ENCODE measurements at regions not wholly inside any gene's neighbourhood (a gene's known extent, or its start where the extent isn't known, plus 50 kb on each side); places are given as distances from the start of the nearest gene placed in this dataset.

DNA sequence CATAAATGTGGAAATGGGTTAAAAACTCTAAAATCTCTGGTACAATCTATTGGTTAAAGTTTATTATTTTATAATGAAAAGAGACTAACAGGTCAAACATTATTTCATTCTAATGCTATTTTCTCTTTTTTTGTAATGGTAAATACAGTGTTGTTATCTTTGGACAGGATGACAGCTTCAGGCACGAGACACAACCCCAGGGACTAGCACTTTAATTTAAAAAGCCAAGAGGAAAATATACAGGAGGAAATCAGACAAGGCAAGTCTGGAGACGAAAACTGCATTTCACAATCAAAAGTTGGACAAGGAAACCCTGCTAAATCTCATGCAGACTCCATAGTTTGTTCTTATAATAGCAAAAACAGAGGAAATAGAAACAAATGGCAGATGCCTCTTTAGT is 589.1 kb upstream of the CDH8 start:
- H3K27ac Mint-ChIP-seq: no peak overlapping the region
- no peaks in the 10 kb centered on the region for H3K27me3 Mint-ChIP-seq (ENCODE audit: low read depth)
- intact Hi-C loops (cut with micrococcal nuclease): no loop called here
- no peaks in the 10 kb centered on the region for H3K36me3 Mint-ChIP-seq (ENCODE audit: low read depth)
- H3K4me1 Mint-ChIP-seq (ENCODE audit: low read depth): no peaks in the 10 kb centered on the region
- DNase-seq: no peak
- peaks cover 24% of the 10 kb centered on the region for H3K9me3 Mint-ChIP-seq
- H3K4me3 Mint-ChIP-seq: no peak overlapping the region
- CTCF ChIA-PET: no interaction called here

DNA sequence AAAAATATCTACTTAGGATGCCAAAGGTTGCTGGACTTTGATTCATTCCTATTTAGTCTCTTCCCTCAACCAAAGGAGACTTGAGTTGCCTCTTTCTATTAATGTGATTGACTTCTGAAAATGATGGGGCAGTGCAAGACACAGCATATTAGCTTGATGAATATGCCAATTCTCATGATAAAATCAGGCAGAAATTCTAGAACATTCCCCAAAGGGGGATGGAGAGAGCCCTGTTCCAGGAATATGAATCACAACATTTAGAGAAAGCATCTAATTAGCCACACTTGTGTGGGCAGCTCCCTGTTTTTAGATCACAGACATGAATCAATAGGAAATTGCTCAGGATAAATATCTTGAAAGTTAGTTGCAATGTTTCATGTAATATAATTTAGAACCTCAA is 584.0 kb upstream of the CDH8 start:
- Mint-ChIP-seq H3K27ac (no peak overlapping the region), H3K36me3 (ENCODE audit: low read depth) (peaks cover 1% of the 10 kb centered on the region)

DNA sequence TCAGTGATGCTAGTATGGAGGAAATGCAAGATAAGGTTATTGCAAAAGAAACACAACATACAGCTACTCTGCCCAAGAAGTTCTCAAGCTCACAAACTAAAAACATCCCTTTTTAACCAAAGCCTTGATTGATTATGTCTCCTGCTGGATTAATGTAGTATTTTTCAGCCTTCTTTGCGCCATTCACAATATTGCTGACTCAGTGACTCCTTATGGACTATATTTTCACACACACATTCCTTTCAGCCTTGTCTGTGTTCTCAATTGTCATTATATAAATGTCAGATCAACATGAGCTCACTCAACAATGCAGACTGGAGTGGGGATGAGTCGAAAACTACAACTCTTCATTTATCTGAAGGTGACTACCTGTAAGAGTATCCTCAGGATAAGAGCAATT is 579.3 kb upstream of the CDH8 start:
- CTCF ChIA-PET: no interaction called here
- no peaks in the 10 kb centered on the region for H3K4me1 Mint-ChIP-seq (ENCODE audit: low read depth)

More for the DNA sequence above, 584.0 kb upstream of the CDH8 start:
- Mint-ChIP-seq H3K27me3 (ENCODE audit: low read depth) (no peaks in the 10 kb centered on the region), H3K4me1 (ENCODE audit: low read depth) (no peaks in the 10 kb centered on the region), H3K4me3 (no peak overlapping the region), H3K9me3 (peaks cover 12% of the 10 kb centered on the region)
- no peak for DNase-seq
- intact Hi-C loops (cut with micrococcal nuclease): no loop called here
- CTCF ChIA-PET: no interaction called here

GRCh38 chr16:62610291-62610690 is 574.1 kb upstream of the CDH8 start:
- CTCF ChIA-PET: no interaction called here
- H3K36me3 Mint-ChIP-seq (ENCODE audit: low read depth): no peaks in the 10 kb centered on the region
- H3K9me3 Mint-ChIP-seq: peaks cover 15% of the 10 kb centered on the region
- no peak overlapping the region for H3K4me3 Mint-ChIP-seq
- no peaks in the 10 kb centered on the region for H3K4me1 Mint-ChIP-seq (ENCODE audit: low read depth)
- no peak overlapping the region for H3K27ac Mint-ChIP-seq
- H3K27me3 Mint-ChIP-seq (ENCODE audit: low read depth): no peaks in the 10 kb centered on the region
- DNase-seq: no peak
- intact Hi-C loops (cut with micrococcal nuclease): no loop called here

More for the DNA sequence above, 579.3 kb upstream of the CDH8 start:
- no peak for DNase-seq
- peaks cover 16% of the 10 kb centered on the region for H3K9me3 Mint-ChIP-seq
- intact Hi-C loops (cut with micrococcal nuclease): no loop called here
- no peak overlapping the region for H3K4me3 Mint-ChIP-seq
- no peaks in the 10 kb centered on the region for H3K27me3 Mint-ChIP-seq (ENCODE audit: low read depth)
- no peak overlapping the region for H3K27ac Mint-ChIP-seq
- peaks cover 1% of the 10 kb centered on the region for H3K36me3 Mint-ChIP-seq (ENCODE audit: low read depth)

- Mint-ChIP-seq H3K9me3 (peaks cover 7% of the 10 kb centered on the region), H3K4me3 (no peak overlapping the region), H3K4me1 (ENCODE audit: low read depth) (no peaks in the 10 kb centered on the region), H3K27ac (no peak overlapping the region), H3K36me3 (ENCODE audit: low read depth) (no peaks in the 10 kb centered on the region), H3K27me3 (ENCODE audit: low read depth) (no peaks in the 10 kb centered on the region)
- CTCF ChIA-PET: no interaction called here
- DNase-seq: no peak
- intact Hi-C loops (cut with micrococcal nuclease): no loop called here
Measured at GRCh38 chr16:62602790-62603189, 566.6 kb upstream of the CDH8 start.

- CTCF ChIA-PET: no interaction called here
- Mint-ChIP-seq H3K9me3 (peaks cover 7% of the 10 kb centered on the region), H3K36me3 (ENCODE audit: low read depth) (no peaks in the 10 kb centered on the region)
Measured at GRCh38 chr16:62597875-62598274, 561.6 kb upstream of the CDH8 start.

GRCh38 chr16:62596584-62596983 is 560.3 kb upstream of the CDH8 start:
- Mint-ChIP-seq H3K9me3 (peaks cover 7% of the 10 kb centered on the region), H3K4me3 (no peak overlapping the region), H3K4me1 (ENCODE audit: low read depth) (no peaks in the 10 kb centered on the region), H3K36me3 (ENCODE audit: low read depth) (no peaks in the 10 kb centered on the region), H3K27ac (no peak overlapping the region), H3K27me3 (ENCODE audit: low read depth) (no peaks in the 10 kb centered on the region)
- DNase-seq: no peak
- CTCF ChIA-PET: no interaction called here
- intact Hi-C loops (cut with micrococcal nuclease): no loop called here

More at GRCh38 chr16:62597875-62598274, 561.6 kb upstream of the CDH8 start:
- DNase-seq: no peak
- Mint-ChIP-seq H3K4me3 (no peak overlapping the region), H3K27ac (no peak overlapping the region), H3K27me3 (ENCODE audit: low read depth) (no peaks in the 10 kb centered on the region), H3K4me1 (ENCODE audit: low read depth) (no peaks in the 10 kb centered on the region)
- intact Hi-C loops (cut with micrococcal nuclease): no loop called here

GRCh38 chr16:62596125-62596524 is 559.9 kb upstream of the CDH8 start:
- DNase-seq: no peak
- no peak overlapping the region for H3K27ac Mint-ChIP-seq
- H3K27me3 Mint-ChIP-seq (ENCODE audit: low read depth): no peaks in the 10 kb centered on the region
- H3K36me3 Mint-ChIP-seq (ENCODE audit: low read depth): no peaks in the 10 kb centered on the region
- CTCF ChIA-PET: no interaction called here
- intact Hi-C loops (cut with micrococcal nuclease): no loop called here
- no peak overlapping the region for H3K4me3 Mint-ChIP-seq
- H3K4me1 Mint-ChIP-seq (ENCODE audit: low read depth): no peaks in the 10 kb centered on the region
- peaks cover 7% of the 10 kb centered on the region for H3K9me3 Mint-ChIP-seq

DNA sequence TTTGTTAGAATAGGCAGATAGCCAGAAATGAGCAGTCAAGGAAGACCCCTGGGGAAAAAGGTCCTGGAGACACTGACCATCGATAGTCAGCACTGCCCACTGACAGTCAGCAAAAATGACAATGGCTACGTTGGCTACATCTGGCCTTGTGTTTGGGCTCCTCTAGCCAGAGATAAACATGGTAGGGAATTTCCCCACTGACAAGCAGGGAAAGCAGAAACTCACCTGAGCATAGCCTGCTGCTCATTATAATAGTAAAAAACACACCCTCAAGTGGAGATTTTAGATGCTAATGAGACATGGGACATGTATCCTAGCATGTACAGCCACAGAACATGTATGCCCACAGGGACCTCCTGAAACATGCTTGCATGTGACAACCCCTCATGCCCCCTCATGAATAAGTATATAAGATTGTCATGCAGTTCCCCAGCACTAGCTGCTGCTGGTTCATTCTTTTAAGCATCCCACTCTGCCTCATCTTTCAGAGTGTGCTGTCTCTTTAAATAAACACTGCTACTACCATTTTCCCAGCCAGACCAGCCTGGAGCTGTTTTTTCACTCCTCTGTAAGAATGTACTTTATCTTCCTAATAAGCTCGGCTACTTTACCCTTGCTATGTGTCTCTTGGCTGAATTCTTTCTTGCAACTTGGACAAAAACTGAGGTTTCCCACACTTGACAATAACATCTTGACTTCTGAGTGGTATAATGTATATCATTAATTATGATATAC is 550.1 kb upstream of the CDH8 start:
- Mint-ChIP-seq H3K4me3 (no peak overlapping the region), H3K9me3 (peaks cover 17% of the 10 kb centered on the region), H3K36me3 (ENCODE audit: low read depth) (no peaks in the 10 kb centered on the region), H3K4me1 (ENCODE audit: low read depth) (no peaks in the 10 kb centered on the region), H3K27ac (no peak overlapping the region), H3K27me3 (ENCODE audit: low read depth) (no peaks in the 10 kb centered on the region)
- no peak for DNase-seq
- intact Hi-C loops (cut with micrococcal nuclease): no loop called here
- CTCF ChIA-PET: no interaction called here

- CTCF ChIA-PET: interaction anchor here (0.6 kb wide), 2 partner anchors 8 to 1558 kb away, joined by 3 to 6 read pairs; no protein-coding TSS in a partner anchor
- Mint-ChIP-seq H3K36me3 (ENCODE audit: low read depth) (no peaks in the 10 kb centered on the region), H3K4me1 (ENCODE audit: low read depth) (no peaks in the 10 kb centered on the region), H3K4me3 (no peak overlapping the region), H3K9me3 (peaks cover 20% of the 10 kb centered on the region), H3K27ac (no peak overlapping the region), H3K27me3 (ENCODE audit: low read depth) (no peaks in the 10 kb centered on the region)
- no peak for DNase-seq
- intact Hi-C loops (cut with micrococcal nuclease): no loop called here
Measured at GRCh38 chr16:62585041-62585545, 548.9 kb upstream of the CDH8 start.

DNA sequence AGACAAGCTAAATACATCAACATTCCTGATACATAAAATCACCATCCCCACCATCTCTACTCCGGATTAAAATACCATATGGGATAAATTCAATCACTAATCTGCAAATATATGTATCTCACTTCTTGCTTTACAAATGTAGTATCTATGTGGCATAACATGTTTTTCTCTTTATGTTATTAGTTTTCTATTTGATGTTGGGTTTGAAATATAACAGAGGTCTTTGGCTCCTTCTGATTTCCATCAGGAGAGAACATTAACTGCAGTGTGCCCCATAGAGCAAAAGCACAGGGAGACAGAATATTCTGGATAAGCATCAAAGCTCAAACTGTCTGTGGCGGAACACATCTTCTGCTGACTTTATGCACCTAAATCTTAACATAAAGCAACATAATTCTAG is 547.2 kb upstream of the CDH8 start:
- Mint-ChIP-seq H3K4me3 (no peak overlapping the region), H3K4me1 (ENCODE audit: low read depth) (no peaks in the 10 kb centered on the region), H3K36me3 (ENCODE audit: low read depth) (no peaks in the 10 kb centered on the region), H3K9me3 (peaks cover 19% of the 10 kb centered on the region), H3K27ac (no peak overlapping the region), H3K27me3 (ENCODE audit: low read depth) (no peaks in the 10 kb centered on the region)
- intact Hi-C loops (cut with micrococcal nuclease): no loop called here
- no peak for DNase-seq
- CTCF ChIA-PET: no interaction called here

DNA sequence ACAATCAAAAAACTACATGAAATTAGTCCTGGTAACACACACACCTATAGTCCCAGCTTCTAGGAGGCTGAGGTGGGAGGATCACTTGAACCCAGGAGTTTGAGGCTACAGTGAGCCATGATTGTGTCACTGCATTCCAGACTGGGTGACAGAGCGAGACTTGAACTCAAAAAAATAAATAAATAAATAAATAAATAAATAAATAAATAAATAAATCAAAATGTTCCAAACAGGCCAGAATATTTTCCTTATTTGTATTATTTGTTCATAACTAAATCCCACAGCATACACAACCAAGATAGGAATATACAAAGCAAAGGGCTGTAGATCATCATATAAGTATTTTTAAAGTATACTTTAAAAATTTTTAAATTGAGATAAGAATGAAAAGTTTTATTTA is 537.2 kb upstream of the CDH8 start:
- peaks cover 8% of the 10 kb centered on the region for H3K9me3 Mint-ChIP-seq
- H3K27ac Mint-ChIP-seq: no peak overlapping the region
- H3K36me3 Mint-ChIP-seq (ENCODE audit: low read depth): no peaks in the 10 kb centered on the region
- intact Hi-C loops (cut with micrococcal nuclease): no loop called here
- DNase-seq: no peak
- no peaks in the 10 kb centered on the region for H3K4me1 Mint-ChIP-seq (ENCODE audit: low read depth)
- no peaks in the 10 kb centered on the region for H3K27me3 Mint-ChIP-seq (ENCODE audit: low read depth)
- CTCF ChIA-PET: no interaction called here
- H3K4me3 Mint-ChIP-seq: no peak overlapping the region

DNA sequence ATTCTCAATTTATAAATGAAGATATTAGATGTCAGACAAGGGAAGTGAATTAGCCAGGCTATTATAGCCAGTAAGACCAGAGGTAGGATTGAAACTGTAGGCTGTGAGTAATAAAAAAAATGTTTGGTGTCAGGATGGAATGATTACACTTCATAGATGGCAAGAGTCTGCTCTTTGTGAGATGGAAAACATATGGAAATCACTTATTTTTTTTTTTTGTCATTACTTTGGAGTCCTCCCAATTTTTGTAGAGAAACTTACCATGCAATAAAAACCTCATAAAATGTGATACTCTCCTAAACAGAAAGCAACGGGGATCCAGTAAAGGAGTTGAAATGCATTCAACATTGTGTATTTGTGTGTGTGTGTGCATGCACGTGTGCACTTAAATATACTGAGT is 532.7 kb upstream of the CDH8 start:
- no peak overlapping the region for H3K27ac Mint-ChIP-seq
- DNase-seq: no peak
- intact Hi-C loops (cut with micrococcal nuclease): no loop called here
- CTCF ChIA-PET: no interaction called here
- H3K9me3 Mint-ChIP-seq: peaks cover 3% of the 10 kb centered on the region
- no peaks in the 10 kb centered on the region for H3K36me3 Mint-ChIP-seq (ENCODE audit: low read depth)
- H3K4me1 Mint-ChIP-seq (ENCODE audit: low read depth): no peaks in the 10 kb centered on the region
- no peak overlapping the region for H3K4me3 Mint-ChIP-seq
- no peaks in the 10 kb centered on the region for H3K27me3 Mint-ChIP-seq (ENCODE audit: low read depth)
